ENCODE measurements at regions not wholly inside any gene's neighbourhood (a gene's known extent, or its start where the extent isn't known, plus 50 kb on each side); places are given as distances from the start of the nearest gene placed in this dataset.

GRCh38 chr15:81633889-81634288 lies 259.9 kb upstream of the TMC3 start:
- no peak for ATAC-seq
- no peaks in the 10 kb centered on the region for H3K36me3 ChIP-seq
- no peak for FAIRE-seq
- H3K4me3 ChIP-seq = no peak overlapping the region
- H3K9me3 ChIP-seq = no peaks in the 10 kb centered on the region
- H3K27me3 ChIP-seq = no peaks in the 10 kb centered on the region
- TF ChIP-seq, protein P1, sequence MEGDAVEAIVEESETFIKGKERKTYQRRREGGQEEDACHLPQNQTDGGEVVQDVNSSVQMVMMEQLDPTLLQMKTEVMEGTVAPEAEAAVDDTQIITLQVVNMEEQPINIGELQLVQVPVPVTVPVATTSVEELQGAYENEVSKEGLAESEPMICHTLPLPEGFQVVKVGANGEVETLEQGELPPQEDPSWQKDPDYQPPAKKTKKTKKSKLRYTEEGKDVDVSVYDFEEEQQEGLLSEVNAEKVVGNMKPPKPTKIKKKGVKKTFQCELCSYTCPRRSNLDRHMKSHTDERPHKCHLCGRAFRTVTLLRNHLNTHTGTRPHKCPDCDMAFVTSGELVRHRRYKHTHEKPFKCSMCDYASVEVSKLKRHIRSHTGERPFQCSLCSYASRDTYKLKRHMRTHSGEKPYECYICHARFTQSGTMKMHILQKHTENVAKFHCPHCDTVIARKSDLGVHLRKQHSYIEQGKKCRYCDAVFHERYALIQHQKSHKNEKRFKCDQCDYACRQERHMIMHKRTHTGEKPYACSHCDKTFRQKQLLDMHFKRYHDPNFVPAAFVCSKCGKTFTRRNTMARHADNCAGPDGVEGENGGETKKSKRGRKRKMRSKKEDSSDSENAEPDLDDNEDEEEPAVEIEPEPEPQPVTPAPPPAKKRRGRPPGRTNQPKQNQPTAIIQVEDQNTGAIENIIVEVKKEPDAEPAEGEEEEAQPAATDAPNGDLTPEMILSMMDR (IDR thresholded peaks at IDR 0.05) = no peak
- no peak overlapping the region for H3K27ac ChIP-seq
- intact Hi-C loops (cut with DNase I) = no loop called here
- H3K4me1 ChIP-seq = no peaks in the 10 kb centered on the region
- DNase-seq = no peak
- 74 to 75% methylated on average over 6 of the region's 6 CpGs for WGBS, 2 donors

DNA sequence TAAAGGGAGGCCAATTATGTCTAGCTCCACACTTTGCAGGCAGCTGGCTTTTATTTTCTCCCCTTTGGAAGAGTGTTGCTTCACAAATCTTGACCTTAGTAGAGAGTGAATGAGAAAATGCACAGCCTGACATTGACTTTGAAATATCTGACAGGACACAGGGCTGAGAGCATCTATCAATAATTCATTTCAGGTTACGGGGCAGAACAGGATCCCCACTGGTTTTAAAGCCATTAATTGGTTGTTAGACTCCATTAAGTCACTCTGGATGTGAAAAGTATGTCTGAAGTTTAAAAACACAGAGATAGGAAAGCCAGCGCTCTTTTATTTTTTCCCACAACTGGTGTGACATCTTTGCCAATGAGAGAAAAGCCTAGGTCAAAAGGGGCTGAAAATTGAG lies 251.9 kb upstream of the TMC3 start:
- TF ChIP-seq, protein P1 (IDR thresholded peaks at IDR 0.05) = no peak
- ATAC-seq = no peak
- no peaks in the 10 kb centered on the region for H3K4me1 ChIP-seq
- FAIRE-seq = no peak
- H3K9me3 ChIP-seq = no peaks in the 10 kb centered on the region
- H3K27ac ChIP-seq = no peak overlapping the region
- no peak overlapping the region for H3K4me3 ChIP-seq
- no peak for DNase-seq
- H3K36me3 ChIP-seq = no peaks in the 10 kb centered on the region
- H3K27me3 ChIP-seq = no peaks in the 10 kb centered on the region
- intact Hi-C loops (cut with DNase I) = no loop called here
- 74 to 83% methylated on average over 2 of the region's 2 CpGs for WGBS, 2 donors

DNA sequence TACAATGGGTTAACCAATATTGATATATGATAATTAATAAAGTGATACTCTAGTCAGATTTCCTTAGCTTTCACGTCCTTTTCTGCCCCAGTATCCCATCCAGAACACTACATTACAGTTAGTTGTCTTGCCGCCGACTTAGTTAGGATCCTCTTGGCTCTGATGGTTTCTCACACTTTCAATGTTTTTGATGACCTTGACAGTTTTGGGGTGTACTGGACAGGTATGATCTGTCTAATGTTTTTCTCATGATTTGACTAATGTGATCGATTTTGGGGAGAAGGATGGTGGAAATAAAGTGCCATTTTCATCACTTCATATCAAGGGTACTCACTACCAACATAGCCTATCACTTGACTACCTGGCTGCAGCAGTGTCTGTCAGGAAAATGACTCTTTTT lies 245.0 kb upstream of the TMC3 start:
- DNase-seq (no peak), ATAC-seq (no peak), FAIRE-seq (no peak)
- TF ChIP-seq, protein P1 (IDR thresholded peaks at IDR 0.05) = no peak
- Histone ChIP-seq H3K4me3 (no peak overlapping the region), H3K36me3 (no peaks in the 10 kb centered on the region), H3K9me3 (no peaks in the 10 kb centered on the region), H3K27me3 (no peaks in the 10 kb centered on the region), H3K4me1 (no peaks in the 10 kb centered on the region), H3K27ac (no peak overlapping the region)
- intact Hi-C loops (cut with DNase I) = no loop called here
- 74 to 85% methylated on average over 4 of the region's 4 CpGs for WGBS, 2 donors

DNA sequence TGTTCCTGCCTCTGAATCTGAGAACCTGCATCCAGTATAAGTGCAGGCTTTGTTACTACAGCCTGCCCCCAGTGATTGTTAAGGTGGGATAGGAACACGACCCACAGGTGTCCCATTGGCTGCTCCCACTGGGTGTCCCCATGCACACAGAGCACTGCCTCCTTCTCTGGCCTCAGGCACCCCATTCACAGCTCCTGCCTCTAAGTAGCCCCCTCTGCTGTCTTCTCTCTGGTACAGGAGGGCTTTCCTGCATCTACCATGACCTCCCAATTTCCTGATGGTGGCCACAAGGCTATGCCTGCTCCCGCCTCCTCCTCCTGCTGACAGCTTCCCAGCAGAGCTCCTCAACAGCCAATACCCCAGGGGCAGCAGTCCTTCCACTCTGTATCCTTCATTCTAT lies 238.6 kb upstream of the TMC3 start:
- ATAC-seq (no peak), FAIRE-seq (no peak), DNase-seq (no peak)
- WGBS, 2 donors = 81 to 82% methylated on average over 2 of the region's 2 CpGs
- intact Hi-C loops (cut with DNase I) = no loop called here
- H3K4me3 ChIP-seq = no peak overlapping the region
- H3K27ac ChIP-seq = no peak overlapping the region
- no peaks in the 10 kb centered on the region for H3K27me3 ChIP-seq
- H3K36me3 ChIP-seq = no peaks in the 10 kb centered on the region
- no peaks in the 10 kb centered on the region for H3K4me1 ChIP-seq
- no peaks in the 10 kb centered on the region for H3K9me3 ChIP-seq
- TF ChIP-seq, protein P1 (IDR thresholded peaks at IDR 0.05) = no peak

GRCh38 chr15:81611679-81612078 lies 237.7 kb upstream of the TMC3 start:
- H3K4me1 ChIP-seq = no peaks in the 10 kb centered on the region
- H3K9me3 ChIP-seq = no peaks in the 10 kb centered on the region
- no peaks in the 10 kb centered on the region for H3K27me3 ChIP-seq
- no peak for DNase-seq
- no peak overlapping the region for H3K4me3 ChIP-seq
- TF ChIP-seq, protein P1 (IDR thresholded peaks at IDR 0.05) = no peak
- no peaks in the 10 kb centered on the region for H3K36me3 ChIP-seq
- intact Hi-C loops (cut with DNase I) = no loop called here
- no peak overlapping the region for H3K27ac ChIP-seq
- FAIRE-seq = no peak
- 63 to 64% methylated on average over 4 of the region's 4 CpGs for WGBS, 2 donors
- ATAC-seq = no peak
